ENCODE measurements at regions not wholly inside any gene's neighbourhood (a gene's known extent, or its start where the extent isn't known, plus 50 kb on each side); places are given as distances from the start of the nearest gene placed in this dataset.
A peak's percentile ranks its signal among the peaks of the same experiment; 100 is the strongest.

- H3K4me3 ChIP-seq (ENCODE audit: low read depth, low read length): no peak overlapping the region
- no peaks in the 10 kb centered on the region for H3K27me3 ChIP-seq (ENCODE audit: control insufficient read depth, insufficient read depth, low read length)
- FAIRE-seq: no peak
- no peaks in the 10 kb centered on the region for H3K36me3 ChIP-seq (ENCODE audit: control insufficient read depth, insufficient read depth, low read length)
- DNase-seq (ENCODE audit: low read depth): peak; percentile 39
- no peak for TF ChIP-seq CTCF (IDR thresholded peaks at IDR 0.05; ENCODE audit: insufficient read depth, low read length, severe bottlenecking)
These were observed 108.6 kb downstream of the LACC1 start for GRCh38 chr13:43988302-43988701.

GRCh38 chr13:43990021-43990420 lies 110.3 kb downstream of the LACC1 start:
- FAIRE-seq (no peak), DNase-seq (ENCODE audit: low read depth) (no peak)
- no peaks in the 10 kb centered on the region for H3K27me3 ChIP-seq (ENCODE audit: control insufficient read depth, insufficient read depth, low read length)
- TF ChIP-seq CTCF (IDR thresholded peaks at IDR 0.05; ENCODE audit: insufficient read depth, low read length, severe bottlenecking): no peak
- H3K36me3 ChIP-seq (ENCODE audit: control insufficient read depth, insufficient read depth, low read length): no peaks in the 10 kb centered on the region
- no peak overlapping the region for H3K4me3 ChIP-seq (ENCODE audit: low read depth, low read length)

GRCh38 chr13:43990829-43991228 lies 111.1 kb downstream of the LACC1 start:
- Histone ChIP-seq H3K27me3 (ENCODE audit: control insufficient read depth, insufficient read depth, low read length) (no peaks in the 10 kb centered on the region), H3K4me3 (ENCODE audit: low read depth, low read length) (no peak overlapping the region), H3K36me3 (ENCODE audit: control insufficient read depth, insufficient read depth, low read length) (no peaks in the 10 kb centered on the region)
- DNase-seq (ENCODE audit: low read depth) (no peak), FAIRE-seq (no peak)
- TF ChIP-seq CTCF (IDR thresholded peaks at IDR 0.05; ENCODE audit: insufficient read depth, low read length, severe bottlenecking): no peak

- no peak for FAIRE-seq
- no peak for DNase-seq (ENCODE audit: low read depth)
- Histone ChIP-seq H3K27me3 (ENCODE audit: control insufficient read depth, insufficient read depth, low read length) (no peaks in the 10 kb centered on the region), H3K36me3 (ENCODE audit: control insufficient read depth, insufficient read depth, low read length) (no peaks in the 10 kb centered on the region), H3K4me3 (ENCODE audit: low read depth, low read length) (no peak overlapping the region)
- no peak for TF ChIP-seq CTCF (IDR thresholded peaks at IDR 0.05; ENCODE audit: insufficient read depth, low read length, severe bottlenecking)
These were observed 112.1 kb downstream of the LACC1 start for GRCh38 chr13:43991773-43992201.

GRCh38 chr13:43992211-43992610 lies 112.5 kb downstream of the LACC1 start:
- no peaks in the 10 kb centered on the region for H3K27me3 ChIP-seq (ENCODE audit: control insufficient read depth, insufficient read depth, low read length)
- DNase-seq (ENCODE audit: low read depth) (no peak), FAIRE-seq (no peak)
- TF ChIP-seq CTCF (IDR thresholded peaks at IDR 0.05; ENCODE audit: insufficient read depth, low read length, severe bottlenecking): no peak
- H3K4me3 ChIP-seq (ENCODE audit: low read depth, low read length): no peak overlapping the region
- H3K36me3 ChIP-seq (ENCODE audit: control insufficient read depth, insufficient read depth, low read length): no peaks in the 10 kb centered on the region

All from bronchial epithelial cell (primary cell).